Smooth muscle cell (in vitro differentiated cells): ENCODE measurements at regions not wholly inside any gene's neighbourhood (a gene's known extent, or its start where the extent isn't known, plus 50 kb on each side); places are given as distances from the start of the nearest gene placed in this dataset.

ENCODE experiments used
- DNase-seq: peaks from one replicate; lab custom pipeline; 2025; ENCODE audit not compliant: unreplicated experiment; lab: John Stamatoyannopoulos, UW
- H2AFZ ChIP-seq: fragments of 200-600 bp; sonication (generic); 2 replicates; pipeline ENCODE4 v1.6.0; 2016; ENCODE audit warnings: antibody characterized with exemption, low read depth, mild to moderate bottlenecking
- H3F3A ChIP-seq: fragments of 200-600 bp; sonication (generic); 2 replicates; pipeline ENCODE4 v1.6.0; 2017; ENCODE audit warnings: antibody characterized with exemption, low read depth
- H3K27ac ChIP-seq: fragments of 200-600 bp; sonication (generic); 2 replicates; pipeline ENCODE4 v1.5.1; 2016; ENCODE audit warnings: low read depth, mild to moderate bottlenecking
- H3K27me3 ChIP-seq: fragments of 200-600 bp; sonication (generic); 2 replicates; pipeline ENCODE4 v1.6.1; 2016; ENCODE audit warnings: low read depth, mild to moderate bottlenecking
- H3K36me3 ChIP-seq: fragments of 200-600 bp; sonication (generic); 2 replicates; pipeline ENCODE4 v1.5.1; 2016; ENCODE audit warnings: low read depth
- H3K4me1 ChIP-seq: fragments of 200-600 bp; sonication (generic); 2 replicates; pipeline ENCODE4 v1.5.1; 2016; ENCODE audit warnings: low read depth
- H3K4me2 ChIP-seq: fragments of 200-600 bp; sonication (generic); 2 replicates; pipeline ENCODE4 v1.6.0; 2016; ENCODE audit warnings: mild to moderate bottlenecking
- H3K4me3 ChIP-seq: fragments of 200-600 bp; sonication (generic); 2 replicates; pipeline ENCODE4 v1.5.1; 2016; ENCODE audit warnings: mild to moderate bottlenecking
- H3K79me2 ChIP-seq: fragments of 200-600 bp; sonication (generic); 2 replicates; pipeline ENCODE4 v1.6.0; 2016; ENCODE audit warnings: low read depth, mild to moderate bottlenecking
- H3K9ac ChIP-seq: fragments of 200-600 bp; sonication (generic); 2 replicates; pipeline ENCODE4 v1.6.0; 2016; ENCODE audit warnings: low read depth
- H3K9me3 ChIP-seq: fragments of 200-600 bp; sonication (generic); replicated peaks from 2 replicates; pipeline ENCODE4 v1.5.1; 2016; ENCODE audit warnings: low read depth
- H4K20me1 ChIP-seq: fragments of 200-600 bp; sonication (generic); 2 replicates; pipeline ENCODE4 v1.6.0; 2016; ENCODE audit warnings: low read depth
- CTCF ChIP-seq: fragments of 200-600 bp; sonication (generic); IDR thresholded peaks from 2 replicates; pipeline ENCODE4 v1.5.1; 2017; ENCODE audit warnings: borderline replicate concordance, mild to moderate bottlenecking, antibody characterized with exemption; ENCODE audit not compliant: insufficient read depth, poor library complexity, severe bottlenecking
- WGBS: methylation state at CpG from one replicate; pipeline ENCODE4 v1.1.7; 2016; ENCODE audit warnings: low lambda C conversion rate; 5-methylcytosine and 5-hydroxymethylcytosine counted together

- TF ChIP-seq CTCF: no peak
- H4K20me1 ChIP-seq: no peaks in the 10 kb centered on the region
- no peak overlapping the region for H2AFZ ChIP-seq
- H3K9me3 ChIP-seq: no peaks in the 10 kb centered on the region
- H3K27ac ChIP-seq: no peak overlapping the region
- WGBS: 82% methylated on average over 3 of the region's 3 CpGs
- DNase-seq: no peak
- H3K79me2 ChIP-seq: no peaks in the 10 kb centered on the region
- peaks cover 20% of the 10 kb centered on the region for H3K4me1 ChIP-seq
- H3K9ac ChIP-seq: no peak overlapping the region
- no peak overlapping the region for H3K4me2 ChIP-seq
- no peaks in the 10 kb centered on the region for H3K27me3 ChIP-seq
- H3K36me3 ChIP-seq: no peaks in the 10 kb centered on the region
- H3F3A ChIP-seq: no peaks in the 10 kb centered on the region
- H3K4me3 ChIP-seq: no peak overlapping the region
These were observed 277.7 kb upstream of the PCSK5 start for GRCh38 chr9:75612754-75613153.

GRCh38 chr9:75615284-75615683 lies 275.2 kb upstream of the PCSK5 start:
- Histone ChIP-seq H3K27me3 (no peaks in the 10 kb centered on the region), H3K9ac (no peak overlapping the region), H3K4me2 (no peak overlapping the region), H3K79me2 (no peaks in the 10 kb centered on the region), H2AFZ (no peak overlapping the region), H3K4me3 (no peak overlapping the region), H4K20me1 (no peaks in the 10 kb centered on the region), H3K9me3 (no peaks in the 10 kb centered on the region), H3F3A (no peaks in the 10 kb centered on the region), H3K36me3 (no peaks in the 10 kb centered on the region), H3K27ac (no peak overlapping the region), H3K4me1 (peaks cover 20% of the 10 kb centered on the region)
- no peak for DNase-seq
- WGBS: 66% methylated on average over 4 of the region's 4 CpGs
- TF ChIP-seq CTCF: no peak

GRCh38 chr9:75616052-75616451 lies 274.4 kb upstream of the PCSK5 start:
- H4K20me1 ChIP-seq: no peaks in the 10 kb centered on the region
- H3F3A ChIP-seq: no peaks in the 10 kb centered on the region
- H3K9ac ChIP-seq: no peak overlapping the region
- H3K4me3 ChIP-seq: no peak overlapping the region
- H3K79me2 ChIP-seq: no peaks in the 10 kb centered on the region
- WGBS: 50% methylated on average over 1 of the region's 1 CpG
- H3K36me3 ChIP-seq: no peaks in the 10 kb centered on the region
- H3K27ac ChIP-seq: no peak overlapping the region
- no peaks in the 10 kb centered on the region for H3K27me3 ChIP-seq
- no peaks in the 10 kb centered on the region for H3K9me3 ChIP-seq
- H2AFZ ChIP-seq: no peak overlapping the region
- peaks cover 20% of the 10 kb centered on the region for H3K4me1 ChIP-seq
- no peak for DNase-seq
- no peak overlapping the region for H3K4me2 ChIP-seq
- no peak for TF ChIP-seq CTCF

GRCh38 chr9:75616841-75617566 lies 273.5 kb upstream of the PCSK5 start:
- Histone ChIP-seq H3K27ac (no peak overlapping the region), H3K27me3 (no peaks in the 10 kb centered on the region), H3K9me3 (no peaks in the 10 kb centered on the region), H2AFZ (no peak overlapping the region), H3F3A (no peaks in the 10 kb centered on the region), H3K79me2 (no peaks in the 10 kb centered on the region), H4K20me1 (no peaks in the 10 kb centered on the region), H3K9ac (no peak overlapping the region), H3K4me3 (no peak overlapping the region), H3K4me1 (peaks cover 20% of the 10 kb centered on the region), H3K36me3 (no peaks in the 10 kb centered on the region), H3K4me2 (no peak overlapping the region)
- no peak for TF ChIP-seq CTCF
- WGBS: over 99% methylated on average over 3 of the region's 3 CpGs
- DNase-seq: no peak
